Inflammatory macrophage treated with lipopolysaccharide for 4 hours (primary cell): ENCODE measurements at regions not wholly inside any gene's neighbourhood (a gene's known extent, or its start where the extent isn't known, plus 50 kb on each side); places are given as distances from the start of the nearest gene placed in this dataset.

ENCODE experiments used
- DNase-seq: peaks from one replicate; pipeline ENCODE4 v3.0.0-alpha.2; 2020

- DNase-seq = no peak
These were observed 2187.6 kb upstream of the CELF4 start for GRCh38 chr18:39753178-39753577.

GRCh38 chr18:39752351-39752750, 2186.8 kb upstream of the CELF4 start:
- no peak for DNase-seq

- no peak for DNase-seq
These were observed 2186.3 kb upstream of the CELF4 start for GRCh38 chr18:39751921-39752320.

- DNase-seq = no peak
These were observed 2185.6 kb upstream of the CELF4 start for GRCh38 chr18:39751161-39751560.

- DNase-seq = no peak
These were observed 2183.6 kb upstream of the CELF4 start for GRCh38 chr18:39749154-39749553.

GRCh38 chr18:39748727-39749126, 2183.1 kb upstream of the CELF4 start:
- no peak for DNase-seq

- DNase-seq = no peak
These were observed 2180.6 kb upstream of the CELF4 start for GRCh38 chr18:39746201-39746600.

- DNase-seq = no peak
These were observed 2177.9 kb upstream of the CELF4 start for GRCh38 chr18:39743463-39743862.

GRCh38 chr18:39741755-39742466, 2176.3 kb upstream of the CELF4 start:
- DNase-seq = no peak

- DNase-seq = no peak
These were observed 2172.3 kb upstream of the CELF4 start for GRCh38 chr18:39737869-39738268.

- DNase-seq = no peak
These were observed 2167.3 kb upstream of the CELF4 start for GRCh38 chr18:39732918-39733317.

- DNase-seq = no peak
These were observed 2165.0 kb upstream of the CELF4 start for GRCh38 chr18:39730606-39731005.

- no peak for DNase-seq
These were observed 2159.1 kb upstream of the CELF4 start for GRCh38 chr18:39724652-39725051.

- no peak for DNase-seq
These were observed 2156.1 kb upstream of the CELF4 start for GRCh38 chr18:39721712-39722111.

GRCh38 chr18:39713961-39714360, 2148.4 kb upstream of the CELF4 start:
- DNase-seq = no peak

GRCh38 chr18:39711701-39712100, 2146.1 kb upstream of the CELF4 start:
- no peak for DNase-seq

- no peak for DNase-seq
These were observed 2139.8 kb upstream of the CELF4 start for GRCh38 chr18:39705362-39705761.

- DNase-seq = peak; percentile 62
These were observed 2137.3 kb upstream of the CELF4 start for GRCh38 chr18:39702888-39703287.

GRCh38 chr18:39701839-39702238, 2136.2 kb upstream of the CELF4 start:
- no peak for DNase-seq

GRCh38 chr18:39701055-39701783, 2135.6 kb upstream of the CELF4 start:
- no peak for DNase-seq

- DNase-seq = no peak
These were observed 2133.9 kb upstream of the CELF4 start for GRCh38 chr18:39699340-39699964.

- no peak for DNase-seq
These were observed 2132.8 kb upstream of the CELF4 start for GRCh38 chr18:39698436-39698835.

- no peak for DNase-seq
These were observed 2127.8 kb upstream of the CELF4 start for GRCh38 chr18:39693359-39693758.

- DNase-seq = no peak
These were observed 2126.9 kb upstream of the CELF4 start for GRCh38 chr18:39692367-39693015.
